HFF-Myc (cell line): ENCODE measurements at regions not wholly inside any gene's neighbourhood (a gene's known extent, or its start where the extent isn't known, plus 50 kb on each side); places are given as distances from the start of the nearest gene placed in this dataset.
"Not testable (repeated sequence)": the region's sequence is repeated elsewhere in the genome, so short reads cannot be mapped to it uniquely, and the experiment has no call there.

Source experiments
- DNase-seq: peaks from one replicate; pipeline ENCODE4 v3.0.0-alpha.2; 2011; ENCODE audit warnings: low read depth; ENCODE audit errors: extremely low read depth
- H3K4me3 ChIP-seq: replicated peaks from 2 replicates; pipeline ENCODE4 v1.5.1; 2011; ENCODE audit warnings: low read depth, mild to moderate bottlenecking, control low read depth, low read length
- TF ChIP-seq, protein P1 (sequence below): IDR thresholded peaks from 2 replicates; pipeline ENCODE4 v1.5.1; 2012; ENCODE audit warnings: mild to moderate bottlenecking, low read depth, low read length, control low read depth; ENCODE audit errors: missing control alignments

DNA sequence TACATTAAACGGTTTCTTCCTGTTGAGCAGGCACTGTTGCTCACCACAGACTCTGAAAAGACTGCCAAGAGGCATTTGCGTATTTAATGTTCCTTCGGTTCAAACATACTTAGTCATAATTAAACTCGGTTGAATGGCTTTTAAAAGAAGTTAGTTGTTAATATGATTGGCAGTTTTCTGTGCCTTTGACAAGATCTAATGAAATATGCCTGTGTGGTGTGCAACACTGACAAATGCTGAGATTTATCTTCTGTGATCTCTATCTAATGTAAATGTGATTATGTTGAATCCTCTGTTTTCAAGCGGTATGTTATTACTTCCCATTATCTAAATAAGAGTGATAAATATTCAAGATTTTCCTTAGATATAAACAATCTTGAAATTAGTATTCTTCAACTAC lies 1046.6 kb downstream of the CDH8 start:
- DNase-seq: no peak
- TF ChIP-seq, protein P1, sequence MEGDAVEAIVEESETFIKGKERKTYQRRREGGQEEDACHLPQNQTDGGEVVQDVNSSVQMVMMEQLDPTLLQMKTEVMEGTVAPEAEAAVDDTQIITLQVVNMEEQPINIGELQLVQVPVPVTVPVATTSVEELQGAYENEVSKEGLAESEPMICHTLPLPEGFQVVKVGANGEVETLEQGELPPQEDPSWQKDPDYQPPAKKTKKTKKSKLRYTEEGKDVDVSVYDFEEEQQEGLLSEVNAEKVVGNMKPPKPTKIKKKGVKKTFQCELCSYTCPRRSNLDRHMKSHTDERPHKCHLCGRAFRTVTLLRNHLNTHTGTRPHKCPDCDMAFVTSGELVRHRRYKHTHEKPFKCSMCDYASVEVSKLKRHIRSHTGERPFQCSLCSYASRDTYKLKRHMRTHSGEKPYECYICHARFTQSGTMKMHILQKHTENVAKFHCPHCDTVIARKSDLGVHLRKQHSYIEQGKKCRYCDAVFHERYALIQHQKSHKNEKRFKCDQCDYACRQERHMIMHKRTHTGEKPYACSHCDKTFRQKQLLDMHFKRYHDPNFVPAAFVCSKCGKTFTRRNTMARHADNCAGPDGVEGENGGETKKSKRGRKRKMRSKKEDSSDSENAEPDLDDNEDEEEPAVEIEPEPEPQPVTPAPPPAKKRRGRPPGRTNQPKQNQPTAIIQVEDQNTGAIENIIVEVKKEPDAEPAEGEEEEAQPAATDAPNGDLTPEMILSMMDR: no peak

DNA sequence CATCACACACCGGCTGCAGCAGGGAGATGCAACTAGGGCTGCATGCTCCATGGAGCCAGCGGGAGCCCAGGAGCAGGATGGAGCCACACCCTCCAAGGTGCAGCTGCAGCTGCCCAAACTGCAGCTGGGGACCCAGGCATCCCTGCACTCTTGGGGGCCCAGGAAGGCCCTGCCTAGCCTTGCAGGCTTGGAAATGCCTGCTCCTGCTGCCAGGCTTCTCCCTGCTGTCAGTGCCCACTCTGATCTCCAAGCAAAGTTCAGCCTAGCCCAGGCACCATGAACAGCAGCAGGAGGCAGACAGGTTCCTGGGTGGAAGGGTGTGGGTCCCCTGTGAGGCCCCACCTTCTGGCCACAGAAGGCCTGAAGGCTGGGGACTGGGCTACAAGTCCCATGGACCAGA lies 1057.1 kb downstream of the CDH8 start:
- TF ChIP-seq, protein P1: no peak
- no peak for DNase-seq

More for the DNA sequence above, 1046.6 kb downstream of the CDH8 start:
- H3K4me3 ChIP-seq: no peak overlapping the region

DNA sequence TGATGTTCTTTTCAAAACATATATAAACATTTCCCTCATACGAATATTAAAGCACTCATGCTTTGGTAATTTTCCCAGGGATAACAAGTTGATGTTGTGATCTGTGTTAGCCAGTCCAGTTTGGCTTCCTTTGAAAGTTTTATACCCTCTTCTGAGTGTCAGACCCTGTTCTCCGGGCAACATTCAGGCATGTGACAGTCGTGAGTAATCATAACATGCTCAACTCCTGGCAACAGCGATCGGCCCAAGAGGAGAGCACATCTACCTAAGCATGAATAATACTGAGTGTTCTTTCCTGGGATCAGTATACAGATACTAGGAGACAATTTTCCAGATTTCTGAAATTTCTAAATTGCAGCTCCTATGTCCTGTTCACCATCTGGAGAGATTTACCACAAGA lies 1086.4 kb downstream of the CDH8 start:
- TF ChIP-seq, protein P1: no peak
- H3K4me3 ChIP-seq: no peak overlapping the region
- DNase-seq: no peak

More for the DNA sequence above, 1057.1 kb downstream of the CDH8 start:
- H3K4me3 ChIP-seq: no peak overlapping the region

DNA sequence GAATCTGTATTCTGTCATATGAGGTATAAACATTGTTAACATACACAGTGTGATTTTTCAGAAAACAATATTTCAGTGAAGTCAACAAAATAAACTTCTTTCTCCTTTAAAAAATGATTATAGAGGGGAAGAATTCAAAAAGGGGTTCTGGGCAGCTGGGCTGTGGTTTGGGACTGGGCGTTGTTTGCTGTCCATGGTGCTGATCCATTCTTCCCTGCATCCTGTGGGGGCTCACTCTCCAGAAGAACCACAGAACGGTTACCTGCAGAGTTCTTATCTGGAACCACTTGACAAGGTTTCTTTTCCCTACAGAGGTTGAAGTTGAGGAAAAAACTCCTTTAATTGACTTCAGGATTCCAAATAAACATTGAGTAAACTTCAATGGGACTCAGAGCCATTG lies 1091.0 kb downstream of the CDH8 start:
- H3K4me3 ChIP-seq: no peak overlapping the region
- DNase-seq: no peak
- TF ChIP-seq, protein P1: no peak

DNA sequence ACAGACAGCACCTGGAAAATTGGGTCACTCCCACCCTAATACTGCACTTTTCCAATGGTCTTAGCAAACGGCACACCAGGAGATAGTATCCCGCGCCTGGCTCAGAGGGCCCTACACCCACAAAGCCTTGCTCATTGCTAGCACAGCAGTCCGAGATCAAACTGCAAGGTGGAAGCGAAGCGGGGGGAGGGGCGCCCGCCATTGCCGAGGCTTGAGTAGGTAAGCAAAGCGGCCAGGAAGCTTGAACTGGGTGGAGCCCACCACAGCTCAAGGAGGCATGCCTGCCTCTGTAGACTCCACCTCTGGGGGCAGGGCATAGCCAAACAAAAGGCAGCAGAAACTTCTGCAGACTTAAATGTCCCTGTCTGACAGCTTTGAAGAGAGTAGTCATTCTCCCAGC lies 1100.0 kb downstream of the CDH8 start:
- H3K4me3 ChIP-seq, DNase-seq: not testable (repeated sequence)

DNA sequence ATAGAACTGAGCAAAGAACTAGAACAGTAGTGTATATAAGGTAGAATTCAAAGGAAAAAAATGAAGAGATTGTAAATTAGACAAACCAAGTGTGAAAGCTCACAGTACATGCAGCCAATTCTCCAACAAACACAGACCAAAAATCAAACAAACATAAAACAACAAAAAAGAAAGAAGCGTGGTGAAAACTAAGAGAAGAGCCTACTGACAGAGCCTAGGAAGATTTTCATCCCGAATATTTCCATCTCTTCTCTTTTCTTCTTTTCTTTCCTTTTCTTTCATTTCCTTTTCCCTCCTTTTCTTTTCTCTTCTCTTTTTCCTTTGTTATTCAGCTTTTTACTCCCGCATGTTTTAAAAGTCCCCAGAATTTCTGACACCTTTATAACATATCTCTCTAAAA lies 1103.6 kb downstream of the CDH8 start:
- H3K4me3 ChIP-seq: no peak overlapping the region
- TF ChIP-seq, protein P1: no peak
- no peak for DNase-seq

DNA sequence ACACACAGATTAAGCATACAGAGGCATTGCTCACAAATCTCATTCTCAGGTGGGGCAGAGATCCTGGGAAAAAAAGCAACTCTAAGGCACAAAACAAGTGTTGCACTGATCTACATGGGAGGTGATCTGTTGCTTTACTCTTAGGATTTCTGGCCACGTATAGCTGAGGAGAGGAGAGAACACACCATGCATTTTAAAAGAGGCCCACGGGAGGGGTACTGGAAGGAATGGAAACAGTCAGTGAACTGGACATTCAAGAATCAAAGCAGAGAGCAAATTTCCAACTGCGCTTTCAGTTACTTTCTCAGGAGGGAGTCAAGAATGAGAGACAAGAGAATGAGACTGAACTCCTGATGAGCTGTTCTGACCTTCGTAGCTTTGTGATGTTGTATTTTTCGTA lies 1105.9 kb downstream of the CDH8 start:
- no peak overlapping the region for H3K4me3 ChIP-seq
- DNase-seq: no peak
- TF ChIP-seq, protein P1: no peak
